ENCODE measurements at regions not wholly inside any gene's neighbourhood (a gene's known extent, or its start where the extent isn't known, plus 50 kb on each side); places are given as distances from the start of the nearest gene placed in this dataset.

DNA sequence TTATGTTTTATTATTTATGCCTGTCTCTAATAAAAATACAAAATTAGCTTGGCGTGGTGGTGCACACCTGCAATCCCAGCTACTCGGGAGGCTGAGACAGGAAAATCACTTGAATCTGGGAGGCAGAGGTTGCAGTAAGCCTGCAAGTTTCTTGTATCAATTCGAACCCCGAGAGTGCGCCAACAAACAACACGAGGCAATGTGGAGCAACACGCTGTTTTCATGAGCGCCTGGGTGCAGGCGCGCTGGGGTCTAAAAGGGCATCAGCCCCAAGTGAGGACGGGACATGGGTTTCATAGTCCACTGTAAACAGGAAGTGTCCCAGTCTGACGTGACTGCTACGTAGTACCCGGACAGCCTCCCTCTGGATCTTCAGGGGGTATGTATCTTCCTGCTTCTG, 1634.6 kb upstream of the AGA start:
- no peak for TF ChIP-seq CTCF (conservative IDR thresholded peaks at IDR 0.05; ENCODE audit: low read length)

DNA sequence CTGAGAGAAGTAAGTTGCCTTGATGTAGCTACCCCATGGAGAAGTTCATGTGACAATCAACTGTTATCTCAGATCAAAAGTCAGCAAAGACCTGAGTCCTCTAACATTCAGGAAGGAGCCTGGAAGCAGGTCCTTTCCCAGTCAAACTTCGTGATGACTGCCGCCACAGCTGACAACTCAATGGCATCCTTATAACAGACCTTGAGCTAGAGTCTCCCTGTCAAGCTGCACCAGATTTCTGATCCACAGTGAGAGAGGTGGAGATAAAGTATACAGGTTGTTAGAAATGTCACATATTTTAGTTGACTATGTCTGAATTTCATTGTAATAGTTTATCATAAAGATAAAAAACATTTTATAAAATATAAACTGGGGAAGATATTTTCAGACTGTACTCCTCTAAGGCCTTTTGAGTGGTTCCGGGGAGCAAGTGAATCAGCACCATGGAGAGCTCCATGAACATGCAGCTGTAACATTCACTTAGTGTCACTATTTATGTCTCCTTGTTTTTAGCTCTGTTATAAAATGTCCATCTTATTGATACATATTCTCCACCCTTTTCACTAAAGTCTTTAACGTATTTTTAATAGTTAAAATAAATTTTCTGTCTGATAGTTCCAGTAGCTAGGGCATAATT, 1653.5 kb upstream of the AGA start:
- no peak for TF ChIP-seq CTCF (conservative IDR thresholded peaks at IDR 0.05; ENCODE audit: low read length)
- DNase-seq (ENCODE audit: low read depth): no peak
- no peak overlapping the region for H3K4me3 ChIP-seq (ENCODE audit: low read length)

More for the DNA sequence above, 1634.6 kb upstream of the AGA start:
- DNase-seq (ENCODE audit: low read depth): no peak
- H3K4me3 ChIP-seq (ENCODE audit: low read length): no peak overlapping the region

DNA sequence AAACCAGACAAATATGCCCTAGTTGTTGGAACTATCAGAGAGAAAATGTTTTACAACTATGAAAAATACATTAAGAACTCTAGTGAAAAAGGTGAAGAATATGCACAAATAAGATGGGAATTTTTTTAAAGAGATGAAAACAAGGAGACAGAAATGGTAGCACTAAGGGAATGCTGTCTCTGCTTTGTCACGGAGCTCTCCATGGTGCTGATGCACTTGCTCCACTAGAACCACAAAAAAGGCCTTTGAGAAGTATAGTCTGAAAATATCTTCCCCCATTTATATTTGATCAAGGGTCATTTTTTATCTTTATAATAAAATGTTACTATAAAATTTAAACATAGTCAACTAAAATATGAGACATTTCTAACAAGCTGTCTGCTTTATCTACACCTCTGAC, 1655.5 kb upstream of the AGA start:
- no peak overlapping the region for H3K4me3 ChIP-seq (ENCODE audit: low read length)
- DNase-seq (ENCODE audit: low read depth): no peak
- TF ChIP-seq CTCF (conservative IDR thresholded peaks at IDR 0.05; ENCODE audit: low read length): no peak

DNA sequence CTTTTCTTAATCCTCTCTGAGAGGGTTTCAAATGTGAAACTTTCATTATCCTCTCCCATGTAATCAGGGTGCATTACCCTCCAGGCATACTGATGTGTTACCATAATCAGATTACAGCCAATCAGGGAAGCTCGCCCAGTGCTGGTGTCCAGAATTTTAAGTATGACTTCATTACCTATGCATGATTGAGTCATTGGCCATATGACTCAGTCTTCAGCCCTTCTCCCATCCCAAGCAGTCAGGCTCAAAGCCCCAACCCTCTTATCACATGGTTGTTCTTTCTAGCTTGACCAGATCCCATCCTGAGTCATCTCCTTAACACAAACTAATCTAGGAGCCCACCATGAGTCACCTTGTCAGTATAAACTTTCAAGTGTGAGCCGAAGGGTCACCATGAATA, 1668.1 kb upstream of the AGA start:
- no peak overlapping the region for H3K4me3 ChIP-seq (ENCODE audit: low read length)
- TF ChIP-seq CTCF (conservative IDR thresholded peaks at IDR 0.05; ENCODE audit: low read length): no peak
- DNase-seq (ENCODE audit: low read depth): no peak

DNA sequence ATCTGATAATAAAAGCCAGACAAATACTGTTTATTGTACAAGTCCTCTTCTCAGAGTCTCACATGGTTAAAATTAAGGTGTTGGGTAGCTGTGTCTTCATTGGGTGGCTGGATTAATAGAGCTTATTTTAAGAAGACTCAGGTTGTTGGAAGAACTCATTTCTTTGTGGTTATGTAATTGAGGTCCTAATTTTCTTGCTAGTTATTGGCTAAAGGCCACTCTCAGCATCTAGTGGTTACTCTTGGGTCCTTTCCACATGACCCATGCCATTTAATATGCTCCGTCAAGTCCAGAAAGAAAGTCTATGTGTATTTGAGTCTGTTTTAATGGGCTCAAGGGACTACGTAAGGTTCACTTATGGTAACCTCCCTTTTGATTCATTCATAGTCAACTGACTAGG, 1668.6 kb upstream of the AGA start:
- DNase-seq (ENCODE audit: low read depth): no peak
- no peak for TF ChIP-seq CTCF (conservative IDR thresholded peaks at IDR 0.05; ENCODE audit: low read length)
- no peak overlapping the region for H3K4me3 ChIP-seq (ENCODE audit: low read length)

DNA sequence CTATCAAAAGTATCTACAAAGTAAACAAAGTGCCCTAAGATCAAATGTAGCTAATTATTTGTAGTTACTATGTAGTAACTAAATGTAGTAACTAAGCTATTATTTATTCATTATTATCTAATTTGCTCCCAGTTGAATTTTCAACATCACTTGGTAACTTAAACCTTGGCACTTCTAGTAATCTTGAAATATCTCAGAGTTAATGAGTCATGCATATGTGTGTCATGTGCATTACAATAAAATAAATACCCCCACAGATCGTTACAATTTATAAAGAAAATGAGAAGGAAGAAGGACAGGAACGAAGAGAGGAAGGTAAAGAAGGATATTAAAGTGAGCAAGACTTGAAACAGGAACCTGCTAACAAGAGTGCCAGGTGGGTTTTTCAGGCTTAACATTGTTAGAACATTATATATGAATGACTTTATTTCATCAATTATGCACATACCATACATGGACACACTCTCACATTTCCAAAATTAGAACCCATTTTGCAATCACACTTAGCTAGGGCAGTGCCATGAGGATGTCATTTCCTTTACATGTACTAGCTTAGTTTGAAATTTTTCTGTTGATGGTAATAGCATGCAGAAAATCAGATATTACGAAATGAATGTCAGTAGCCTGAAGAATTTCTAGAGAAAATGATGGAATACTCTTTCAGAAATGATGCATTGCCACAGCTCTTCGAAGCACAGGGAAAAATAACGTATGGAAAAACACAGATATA, 1670.4 kb upstream of the AGA start:
- DNase-seq (ENCODE audit: low read depth): no peak
- no peak for TF ChIP-seq CTCF (conservative IDR thresholded peaks at IDR 0.05; ENCODE audit: low read length)

DNA sequence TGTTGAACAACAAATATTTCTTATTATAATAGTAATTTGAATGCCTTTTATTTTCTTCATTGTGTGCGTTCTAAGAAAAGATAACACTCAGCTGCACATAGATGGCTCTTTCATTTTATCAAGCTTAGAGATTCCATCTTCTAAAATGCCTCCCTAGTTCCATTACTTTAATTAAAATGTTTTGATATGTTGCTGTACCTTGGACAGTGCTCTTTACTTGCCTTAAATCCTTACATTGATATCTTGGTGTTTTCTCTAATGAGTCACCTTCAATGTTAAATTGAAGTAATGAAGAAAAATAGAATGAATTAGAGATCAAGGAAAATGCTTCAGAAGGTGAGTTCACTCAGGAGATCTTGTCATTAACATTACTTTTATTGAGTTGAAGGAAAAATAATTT, 1672.4 kb upstream of the AGA start:
- TF ChIP-seq CTCF (conservative IDR thresholded peaks at IDR 0.05; ENCODE audit: low read length): no peak
- no peak overlapping the region for H3K4me3 ChIP-seq (ENCODE audit: low read length)
- no peak for DNase-seq (ENCODE audit: low read depth)

More for the DNA sequence above, 1670.4 kb upstream of the AGA start:
- H3K4me3 ChIP-seq (ENCODE audit: low read length): no peak overlapping the region
